PC-3 (cell line): ENCODE measurements at regions not wholly inside any gene's neighbourhood (a gene's known extent, or its start where the extent isn't known, plus 50 kb on each side); places are given as distances from the start of the nearest gene placed in this dataset.

ENCODE experiments used
- CTCF ChIP-seq: fragments of 300-600 bp; sonication (generic); conservative IDR thresholded peaks from 2 replicates; pipeline ENCODE4 v1.5.1; 2017; ENCODE audit warnings: antibody characterized with exemption, low read depth, mild to moderate bottlenecking, low read length
- EZH2 ChIP-seq: fragments of 300-600 bp; sonication (generic); IDR thresholded peaks from one replicate; pipeline ENCODE4 v1.6.1; 2017; ENCODE audit warnings: antibody characterized with exemption, mild to moderate bottlenecking, low read length; ENCODE audit not compliant: unreplicated experiment
- EZH2phosphoT487 ChIP-seq: fragments of 300-600 bp; sonication (generic); IDR thresholded peaks from 2 replicates; pipeline ENCODE4 v1.6.1; 2018; ENCODE audit warnings: mild to moderate bottlenecking, antibody characterized with exemption, low read length, borderline replicate concordance

- TF ChIP-seq EZH2 (no peak), CTCF (no peak), EZH2phosphoT487 (no peak)
Measured at GRCh38 chr1:188769181-188769580, 1708.5 kb downstream of the BRINP3 start.
